ENCODE measurements at regions not wholly inside any gene's neighbourhood (a gene's known extent, or its start where the extent isn't known, plus 50 kb on each side); places are given as distances from the start of the nearest gene placed in this dataset.

DNA sequence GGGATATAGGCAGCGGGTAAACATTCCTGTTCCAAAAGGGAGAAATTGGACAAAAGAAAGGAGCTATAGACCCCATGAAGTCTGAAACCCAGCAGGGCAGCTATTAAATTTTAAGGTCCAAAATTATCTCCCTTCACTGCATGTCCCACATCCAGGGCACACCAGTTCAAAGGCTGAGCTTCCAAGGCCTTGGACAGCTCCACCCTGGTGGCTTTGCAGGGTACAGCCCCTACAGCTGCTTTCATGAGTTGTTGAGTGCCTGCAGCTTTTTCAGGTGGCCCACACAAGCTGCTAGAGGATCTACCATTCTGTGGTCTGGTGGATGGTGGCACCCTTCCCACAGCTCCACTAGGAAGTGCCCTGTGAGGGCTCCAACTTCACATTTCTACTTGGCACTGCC is 662.5 kb upstream of the PKN2 start:
- 40 to 50% methylated on average over 1 of the region's 1 CpG for WGBS, 2 experiments (ENCODE audit: insufficient coverage in 1 of 2, insufficient read length in 1 of 2)
- TF ChIP-seq, protein P1, sequence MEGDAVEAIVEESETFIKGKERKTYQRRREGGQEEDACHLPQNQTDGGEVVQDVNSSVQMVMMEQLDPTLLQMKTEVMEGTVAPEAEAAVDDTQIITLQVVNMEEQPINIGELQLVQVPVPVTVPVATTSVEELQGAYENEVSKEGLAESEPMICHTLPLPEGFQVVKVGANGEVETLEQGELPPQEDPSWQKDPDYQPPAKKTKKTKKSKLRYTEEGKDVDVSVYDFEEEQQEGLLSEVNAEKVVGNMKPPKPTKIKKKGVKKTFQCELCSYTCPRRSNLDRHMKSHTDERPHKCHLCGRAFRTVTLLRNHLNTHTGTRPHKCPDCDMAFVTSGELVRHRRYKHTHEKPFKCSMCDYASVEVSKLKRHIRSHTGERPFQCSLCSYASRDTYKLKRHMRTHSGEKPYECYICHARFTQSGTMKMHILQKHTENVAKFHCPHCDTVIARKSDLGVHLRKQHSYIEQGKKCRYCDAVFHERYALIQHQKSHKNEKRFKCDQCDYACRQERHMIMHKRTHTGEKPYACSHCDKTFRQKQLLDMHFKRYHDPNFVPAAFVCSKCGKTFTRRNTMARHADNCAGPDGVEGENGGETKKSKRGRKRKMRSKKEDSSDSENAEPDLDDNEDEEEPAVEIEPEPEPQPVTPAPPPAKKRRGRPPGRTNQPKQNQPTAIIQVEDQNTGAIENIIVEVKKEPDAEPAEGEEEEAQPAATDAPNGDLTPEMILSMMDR (conservative IDR thresholded peaks at IDR 0.05) = peak; percentile 60
- no peaks in the 10 kb centered on the region for H3K36me3 Mint-ChIP-seq (ENCODE audit: low read depth)

DNA sequence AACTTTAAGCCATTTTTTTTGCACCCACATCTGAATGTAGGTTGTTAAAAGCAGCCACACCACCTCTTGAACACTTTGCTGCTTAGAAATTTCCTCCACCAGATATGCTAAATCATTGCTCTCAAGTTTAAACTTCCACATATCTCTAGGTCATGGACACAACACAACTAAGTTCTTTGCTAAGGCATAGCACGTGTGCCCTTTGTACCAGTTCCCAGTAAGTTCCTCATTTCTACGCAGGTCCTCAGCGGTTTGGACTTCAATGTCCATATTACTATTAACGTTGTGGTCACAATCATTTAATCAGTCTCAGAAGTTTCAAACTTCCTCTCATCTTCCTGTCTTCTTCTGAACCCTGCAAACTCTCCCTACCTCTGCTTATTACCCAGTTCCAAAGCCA is 661.6 kb upstream of the PKN2 start:
- 90 to 94% methylated on average over 4 of the region's 4 CpGs for WGBS, 2 experiments (ENCODE audit: insufficient coverage in 1 of 2, insufficient read length in 1 of 2)
- TF ChIP-seq, protein P1 (conservative IDR thresholded peaks at IDR 0.05) = no peak

More for the DNA sequence above, 662.5 kb upstream of the PKN2 start:
- H3K27me3 ChIP-seq (ENCODE audit: control insufficient read depth, insufficient read depth, low read length, poor library complexity, severe bottlenecking) = no peaks in the 10 kb centered on the region
- H3K4me3 ChIP-seq (ENCODE audit: low read length) = no peak overlapping the region
- H3K36me3 ChIP-seq (ENCODE audit: control insufficient read depth, insufficient read depth, low read length) = no peaks in the 10 kb centered on the region
- Mint-ChIP-seq H3K9me3 (no peaks in the 10 kb centered on the region), H3K27ac (no peak overlapping the region), H3K4me3 (no peak overlapping the region), H3K4me1 (no peaks in the 10 kb centered on the region), H3K27me3 (ENCODE audit: insufficient read depth) (no peaks in the 10 kb centered on the region)
- peak; percentile 55 for DNase-seq
- no peak overlapping the region for H3K9ac ChIP-seq (ENCODE audit: extremely low read depth, low read length, poor library complexity, severe bottlenecking)
- no peaks in the 10 kb centered on the region for H3K9me3 ChIP-seq (ENCODE audit: control insufficient read depth, low read length)
- H3K27ac ChIP-seq (ENCODE audit: low read depth, low read length) = no peak overlapping the region
- H3K4me1 ChIP-seq (ENCODE audit: control insufficient read depth, insufficient read depth, low read length) = no peaks in the 10 kb centered on the region

DNA sequence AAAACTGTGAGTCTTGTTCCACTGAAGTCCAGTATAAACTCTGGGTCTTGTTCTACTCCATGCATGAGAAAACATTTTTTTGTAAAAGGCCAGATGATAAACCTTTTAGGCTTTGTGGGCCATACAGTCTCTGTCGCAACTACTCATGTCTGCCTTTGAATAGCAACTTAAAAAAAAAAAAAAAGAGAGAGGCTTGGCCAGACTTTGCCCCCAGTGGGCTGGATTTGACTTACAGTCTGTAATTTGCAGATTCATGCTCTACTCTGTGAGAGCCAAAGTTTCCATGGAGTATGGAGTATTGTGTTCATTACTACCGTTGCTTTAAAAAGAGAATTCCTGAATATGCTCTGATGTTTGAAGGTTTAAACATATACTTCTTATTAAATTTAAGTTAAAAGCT is 654.9 kb upstream of the PKN2 start:
- no peaks in the 10 kb centered on the region for H3K36me3 ChIP-seq (ENCODE audit: control insufficient read depth, insufficient read depth, low read length)
- H3K9me3 Mint-ChIP-seq = no peaks in the 10 kb centered on the region
- no peaks in the 10 kb centered on the region for H3K27me3 Mint-ChIP-seq (ENCODE audit: insufficient read depth)
- WGBS, 2 experiments (ENCODE audit: insufficient coverage in 1 of 2, insufficient read length in 1 of 2) = 93 to 100% methylated on average over 1 of the region's 2 CpGs
- H3K4me3 Mint-ChIP-seq = no peak overlapping the region
- no peak overlapping the region for H3K27ac Mint-ChIP-seq
- H3K9me3 ChIP-seq (ENCODE audit: control insufficient read depth, low read length) = no peaks in the 10 kb centered on the region
- no peak overlapping the region for H3K4me3 ChIP-seq (ENCODE audit: low read length)
- H3K4me1 ChIP-seq (ENCODE audit: control insufficient read depth, insufficient read depth, low read length) = no peaks in the 10 kb centered on the region
- TF ChIP-seq, protein P1 (conservative IDR thresholded peaks at IDR 0.05) = peak; percentile 56
- no peak overlapping the region for H3K27ac ChIP-seq (ENCODE audit: low read depth, low read length)
- DNase-seq = peak; percentile 58
- H3K27me3 ChIP-seq (ENCODE audit: control insufficient read depth, insufficient read depth, low read length, poor library complexity, severe bottlenecking) = no peaks in the 10 kb centered on the region
- no peaks in the 10 kb centered on the region for H3K4me1 Mint-ChIP-seq
- H3K9ac ChIP-seq (ENCODE audit: extremely low read depth, low read length, poor library complexity, severe bottlenecking) = no peak overlapping the region
- H3K36me3 Mint-ChIP-seq (ENCODE audit: low read depth) = no peaks in the 10 kb centered on the region

More for the DNA sequence above, 661.6 kb upstream of the PKN2 start:
- no peaks in the 10 kb centered on the region for H3K36me3 Mint-ChIP-seq (ENCODE audit: low read depth)
- H3K27me3 ChIP-seq (ENCODE audit: control insufficient read depth, insufficient read depth, low read length, poor library complexity, severe bottlenecking) = no peaks in the 10 kb centered on the region
- no peaks in the 10 kb centered on the region for H3K4me1 ChIP-seq (ENCODE audit: control insufficient read depth, insufficient read depth, low read length)
- no peak overlapping the region for H3K9ac ChIP-seq (ENCODE audit: extremely low read depth, low read length, poor library complexity, severe bottlenecking)
- no peaks in the 10 kb centered on the region for H3K9me3 Mint-ChIP-seq
- H3K9me3 ChIP-seq (ENCODE audit: control insufficient read depth, low read length) = no peaks in the 10 kb centered on the region
- H3K27me3 Mint-ChIP-seq (ENCODE audit: insufficient read depth) = no peaks in the 10 kb centered on the region
- no peak overlapping the region for H3K4me3 Mint-ChIP-seq
- H3K27ac ChIP-seq (ENCODE audit: low read depth, low read length) = no peak overlapping the region
- H3K27ac Mint-ChIP-seq = no peak overlapping the region
- no peaks in the 10 kb centered on the region for H3K4me1 Mint-ChIP-seq
- H3K4me3 ChIP-seq (ENCODE audit: low read length) = no peak overlapping the region
- H3K36me3 ChIP-seq (ENCODE audit: control insufficient read depth, insufficient read depth, low read length) = no peaks in the 10 kb centered on the region
- DNase-seq = no peak
